Activated T-helper 9 cell treated with anti-CD3 and anti-CD28 coated beads, Interleukin-2, amount 50 U/mL, for 16 hours (primary cell): ENCODE measurements at regions not wholly inside any gene's neighbourhood (a gene's known extent, or its start where the extent isn't known, plus 50 kb on each side); places are given as distances from the start of the nearest gene placed in this dataset.

ENCODE experiments used
- DNase-seq: peaks from one replicate; pipeline ENCODE4 v3.0.0-alpha.2; 2020; ENCODE audit warnings: low read depth

DNA sequence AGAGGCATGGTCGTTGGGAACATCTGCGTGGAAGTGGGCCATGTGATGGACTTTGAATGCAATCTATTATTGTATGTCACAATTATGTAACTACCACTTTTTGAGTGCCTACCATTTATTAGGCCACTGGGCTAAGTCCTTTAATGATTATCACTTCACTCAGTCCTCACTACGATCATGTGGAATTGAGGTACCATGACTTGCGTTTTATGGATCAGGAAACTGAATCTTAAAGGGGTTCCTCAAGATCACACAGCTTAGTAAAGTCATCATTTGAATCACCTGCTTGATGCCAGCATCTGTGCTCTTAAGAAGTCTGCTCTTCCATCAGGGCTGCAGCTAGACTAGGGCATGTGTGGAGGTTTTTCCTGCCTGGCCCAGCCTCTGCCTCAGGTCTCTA is 136.7 kb downstream of the DAD1 start:
- DNase-seq, result no peak

DNA sequence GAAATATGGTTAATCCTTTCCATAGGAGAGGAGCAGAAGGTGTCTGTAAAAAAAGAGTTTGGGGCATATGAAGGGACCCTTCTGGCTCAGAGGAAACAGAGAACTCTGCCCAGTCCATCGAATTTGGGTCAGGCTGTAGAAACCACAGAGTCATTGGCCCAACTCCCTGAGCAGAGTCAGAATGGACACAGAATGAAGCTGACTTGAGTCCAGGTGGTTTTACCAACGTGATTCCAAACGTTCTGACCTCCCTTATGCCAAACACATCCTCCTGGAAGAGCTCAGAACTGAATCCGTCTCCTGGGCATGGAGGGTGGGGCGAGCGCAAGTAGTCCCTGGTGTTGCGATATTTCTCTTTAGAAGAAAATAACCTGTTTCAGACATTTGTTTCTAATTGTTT is 138.8 kb downstream of the DAD1 start:
- no peak for DNase-seq

DNA sequence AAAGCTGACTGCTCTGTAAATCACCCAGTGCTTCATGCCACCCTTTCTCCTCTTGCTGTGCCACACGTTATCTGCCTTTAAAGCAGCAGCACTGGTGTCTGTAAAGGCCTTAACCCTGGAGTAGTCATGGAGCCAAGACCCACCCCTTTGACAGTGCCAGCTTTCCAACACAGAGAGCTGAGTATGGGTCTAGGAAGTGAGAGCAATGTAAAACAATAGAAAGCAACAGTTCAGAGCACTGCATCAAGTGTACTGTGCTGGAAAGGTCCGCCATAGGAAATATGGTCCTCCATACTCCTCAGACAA is 139.5 kb downstream of the DAD1 start:
- no peak for DNase-seq

DNA sequence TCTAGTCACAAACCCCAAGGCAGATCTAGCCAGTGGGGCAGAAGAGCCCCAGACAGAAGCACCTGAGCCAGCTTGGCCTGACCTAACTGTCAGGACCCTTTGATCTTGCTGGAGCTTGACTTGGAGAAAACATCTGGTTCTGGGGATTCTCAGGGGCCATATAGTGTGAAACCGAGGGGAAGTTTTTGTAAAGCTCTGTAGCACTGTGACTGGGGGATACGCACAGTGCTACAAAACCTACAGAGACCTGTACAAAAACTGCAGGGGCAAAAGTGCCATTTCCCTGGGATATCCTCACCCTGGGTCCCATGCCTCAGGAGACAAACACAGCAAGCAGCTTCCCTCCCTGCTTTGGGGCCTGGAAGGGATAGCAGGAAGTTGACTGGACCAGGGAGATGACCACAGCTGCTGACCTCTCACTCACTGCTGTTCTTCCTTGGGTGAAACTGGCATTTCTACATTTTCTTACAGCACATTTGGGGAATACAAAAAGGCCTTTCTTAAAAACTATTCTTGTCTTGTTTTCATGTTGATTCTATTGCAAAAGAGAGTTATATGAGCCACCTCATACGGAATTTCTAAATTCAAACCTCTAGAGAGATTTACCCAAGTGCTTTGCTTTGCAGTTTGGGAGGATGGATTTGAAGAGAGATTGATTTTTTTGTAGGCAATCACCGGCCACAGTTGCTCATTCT is 140.0 kb downstream of the DAD1 start:
- no peak for DNase-seq

DNA sequence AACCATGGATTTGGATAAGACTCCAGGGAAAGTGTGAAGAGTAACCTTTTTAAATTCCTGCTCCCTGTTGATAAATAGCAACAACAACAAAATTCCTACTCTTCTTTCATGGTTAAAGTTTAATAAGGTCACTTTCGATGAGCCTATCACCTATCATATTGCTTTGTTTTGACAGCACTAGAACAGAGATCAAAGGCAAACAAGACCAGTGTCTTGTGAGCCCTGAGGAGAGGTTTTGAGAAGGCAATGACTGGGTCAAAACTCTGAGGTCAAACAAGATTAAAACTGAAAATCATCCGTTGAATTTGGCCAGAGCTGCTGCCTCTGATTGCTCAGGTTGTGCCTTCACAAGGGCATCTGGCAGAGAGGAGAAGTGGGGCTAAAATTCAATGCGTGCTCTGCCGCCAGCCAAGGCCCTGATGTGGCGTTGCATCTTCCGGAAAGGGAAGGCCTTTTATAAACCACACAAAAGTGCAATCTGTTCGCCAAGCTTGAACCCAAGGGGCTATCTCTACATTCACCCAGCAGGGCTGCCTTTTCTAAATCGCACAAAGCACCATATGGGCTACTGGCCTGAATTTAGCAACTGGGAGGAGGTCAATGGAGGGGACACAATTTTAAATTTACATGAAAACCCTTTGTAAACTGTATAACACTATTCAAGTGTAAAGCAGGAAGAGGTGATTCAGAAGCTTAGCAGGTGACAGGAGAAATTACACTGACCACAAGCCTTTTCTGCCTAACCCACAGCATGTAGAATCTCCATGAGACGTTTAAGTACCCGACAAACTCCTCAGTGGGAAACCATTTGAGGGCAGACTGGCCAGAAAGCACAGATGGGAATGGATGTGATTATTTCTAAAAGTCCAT is 140.8 kb downstream of the DAD1 start:
- DNase-seq, result no peak

DNA sequence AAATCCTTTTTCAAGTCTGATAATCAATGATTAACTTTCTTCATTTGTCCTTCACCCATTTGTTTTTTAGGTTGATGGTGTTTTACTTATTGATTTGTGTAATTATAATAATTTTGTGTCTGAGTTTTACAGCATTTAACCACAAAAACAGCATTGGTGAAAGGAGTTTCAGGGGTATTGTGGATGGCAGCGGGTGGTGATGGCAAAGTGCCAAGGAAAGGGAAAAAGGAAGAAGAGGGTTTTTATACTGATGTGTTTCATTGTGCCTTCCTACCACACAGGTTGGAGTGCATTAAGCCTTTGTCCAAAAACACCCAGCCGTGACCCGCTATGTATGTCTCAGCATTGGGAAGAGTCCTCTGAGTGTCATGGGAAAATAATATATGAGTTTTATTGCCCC is 150.3 kb downstream of the DAD1 start:
- DNase-seq, result no peak

DNA sequence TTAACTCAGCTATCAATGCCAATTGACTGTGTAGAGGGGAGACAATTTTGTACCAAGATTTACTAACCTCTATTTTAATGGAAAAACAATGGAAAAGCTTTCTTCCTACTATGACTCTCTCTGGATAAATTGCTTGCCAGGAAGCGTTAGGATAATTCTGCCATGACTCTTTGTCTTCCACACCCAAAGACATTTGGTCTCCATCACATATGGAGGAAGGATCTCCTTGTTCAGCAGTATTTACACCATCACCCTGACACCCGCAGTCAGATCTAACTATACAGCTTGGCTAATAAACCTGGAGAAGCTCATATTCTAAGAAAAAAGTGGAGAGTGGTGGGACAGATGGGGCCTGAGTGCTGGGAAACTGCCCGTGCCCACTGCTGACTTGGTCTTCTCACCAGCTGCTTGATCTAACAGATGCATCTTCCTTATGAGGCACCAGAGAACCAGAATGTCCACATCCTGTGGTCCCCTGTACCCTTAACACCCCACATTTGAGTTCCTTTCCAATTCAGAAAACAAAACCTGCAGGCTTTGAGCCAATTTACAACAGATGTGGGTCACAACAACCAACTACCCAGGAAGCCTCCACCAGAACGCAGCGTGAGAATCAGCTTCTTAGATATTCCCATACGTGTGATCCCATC is 154.0 kb downstream of the DAD1 start:
- DNase-seq, result no peak

DNA sequence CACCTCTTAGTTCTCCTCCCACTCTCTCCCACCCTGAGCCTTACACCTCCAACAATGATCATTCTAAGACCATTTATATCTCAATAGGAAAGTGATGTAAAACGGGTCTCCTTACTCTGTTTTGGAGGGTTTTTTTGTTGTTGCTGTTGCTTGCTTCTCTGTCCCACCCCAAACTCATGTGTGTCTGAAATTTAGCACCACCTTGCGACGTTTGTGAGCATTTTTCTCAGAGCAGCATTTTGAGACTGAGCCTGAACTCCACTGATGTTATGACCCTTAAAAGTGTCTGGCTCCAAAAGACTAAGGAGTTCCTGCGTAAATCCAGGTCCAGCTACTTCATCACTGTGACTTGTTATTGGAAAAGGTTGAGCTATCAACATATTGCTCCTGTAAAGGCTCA is 155.0 kb downstream of the DAD1 start:
- no peak for DNase-seq

DNA sequence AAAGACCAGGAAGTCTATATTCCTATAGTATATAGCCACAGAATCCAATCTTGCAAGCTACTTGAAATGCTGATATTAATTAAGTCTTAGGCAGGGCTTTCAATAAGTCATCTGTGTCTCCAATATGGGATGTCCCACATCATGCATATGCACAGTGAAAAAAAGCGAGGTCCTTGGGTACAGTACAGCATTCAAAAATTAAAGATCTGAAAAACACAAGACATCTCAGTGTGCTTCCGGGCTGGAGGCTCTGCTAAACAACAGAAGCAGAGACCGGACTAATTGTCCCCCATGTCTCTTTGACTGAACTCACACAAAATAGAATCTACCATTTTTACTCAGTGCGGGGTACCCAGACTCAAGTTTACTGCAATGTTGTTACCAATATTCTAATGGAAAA is 156.0 kb downstream of the DAD1 start:
- DNase-seq, result no peak

DNA sequence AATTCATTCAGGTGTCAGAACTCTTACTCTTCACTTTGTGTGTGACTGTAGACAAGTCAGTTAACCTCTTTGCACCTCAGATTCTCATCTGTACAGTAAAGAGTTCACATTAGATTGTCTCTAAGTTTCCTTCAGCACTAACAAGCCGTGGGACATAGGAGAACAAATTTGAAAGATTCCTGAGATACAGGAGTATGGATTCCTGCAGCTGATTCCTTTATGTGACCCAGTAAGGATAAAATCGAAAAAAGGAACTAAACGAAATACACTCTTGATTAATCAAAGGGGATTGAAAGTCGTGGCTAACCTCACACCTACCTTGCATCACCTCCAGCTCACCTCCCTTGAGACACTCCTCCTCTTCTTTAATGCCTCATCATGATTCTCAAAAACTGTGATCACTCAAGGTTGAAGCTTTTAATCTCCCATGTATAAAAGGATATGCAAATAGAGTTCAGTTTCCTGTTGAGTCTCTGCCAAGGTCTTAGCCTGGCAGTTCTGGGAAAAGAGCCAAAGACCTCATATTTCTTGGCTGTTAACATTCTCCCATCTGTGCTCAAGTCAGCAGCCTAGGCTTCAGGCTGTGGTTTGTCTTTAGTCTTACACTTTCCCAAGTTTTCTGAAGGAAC is 156.6 kb downstream of the DAD1 start:
- DNase-seq, result no peak

DNA sequence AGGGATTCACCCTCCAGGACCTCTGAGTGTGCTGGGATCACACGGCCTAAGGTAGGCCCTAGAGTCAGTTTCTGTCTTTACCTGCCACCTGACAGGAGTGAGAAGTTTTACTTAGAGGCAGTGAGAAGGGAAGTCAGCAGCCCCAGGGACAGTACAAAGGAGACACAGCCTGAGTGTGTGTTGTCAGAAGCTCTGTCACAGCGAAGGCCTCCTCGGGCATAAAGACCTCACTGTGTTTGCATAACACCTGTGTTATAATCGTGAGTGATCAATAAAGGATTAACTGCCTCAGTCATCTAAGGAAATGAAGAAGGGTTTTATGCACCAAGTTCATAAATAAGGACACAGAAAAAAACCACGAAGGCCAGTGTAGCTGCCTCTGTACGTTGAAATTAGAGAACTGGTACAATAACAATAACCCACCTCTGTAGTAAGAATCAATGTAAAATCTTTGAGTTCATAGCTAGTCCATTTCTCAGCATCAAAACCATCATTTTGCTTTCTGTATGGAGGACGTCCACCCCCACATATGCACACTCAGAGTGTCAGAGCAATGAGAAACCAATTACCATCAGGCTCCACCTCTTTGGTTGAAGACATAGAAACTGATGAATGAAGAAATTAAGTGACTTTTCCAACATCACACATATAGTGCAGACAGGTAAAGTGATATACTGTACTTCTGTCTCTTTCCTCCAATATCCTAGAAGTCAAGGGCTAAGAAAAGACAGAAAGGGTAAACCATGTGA is 159.3 kb downstream of the DAD1 start:
- no peak for DNase-seq

DNA sequence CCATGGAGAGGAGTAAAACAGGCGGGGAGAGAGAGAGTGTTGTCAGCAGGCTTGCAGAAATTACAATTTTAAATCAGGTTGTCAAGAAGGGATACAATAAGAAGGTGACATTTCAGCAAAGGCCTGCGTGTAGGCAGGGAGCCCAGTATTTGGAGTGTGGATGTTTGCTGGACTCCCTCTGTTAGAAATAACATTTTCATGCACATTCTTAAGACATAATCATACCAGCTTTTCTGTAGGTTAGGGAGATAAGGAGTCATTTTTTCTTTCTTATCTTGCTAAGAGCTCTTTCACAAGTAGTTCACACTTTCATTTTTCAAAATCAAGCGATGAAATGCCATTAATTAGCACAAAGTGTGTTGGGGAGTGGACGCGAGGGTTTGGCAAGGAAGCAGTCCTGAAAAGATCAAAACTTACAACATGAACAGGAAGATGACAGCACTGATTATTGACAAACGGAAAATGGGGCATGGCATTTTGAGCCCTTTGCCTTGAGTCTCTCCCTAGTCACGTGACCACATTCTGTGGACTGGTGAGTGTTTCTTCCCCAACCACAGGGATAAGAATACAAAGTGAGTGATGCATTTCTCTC is 160.2 kb downstream of the DAD1 start:
- DNase-seq, result no peak

DNA sequence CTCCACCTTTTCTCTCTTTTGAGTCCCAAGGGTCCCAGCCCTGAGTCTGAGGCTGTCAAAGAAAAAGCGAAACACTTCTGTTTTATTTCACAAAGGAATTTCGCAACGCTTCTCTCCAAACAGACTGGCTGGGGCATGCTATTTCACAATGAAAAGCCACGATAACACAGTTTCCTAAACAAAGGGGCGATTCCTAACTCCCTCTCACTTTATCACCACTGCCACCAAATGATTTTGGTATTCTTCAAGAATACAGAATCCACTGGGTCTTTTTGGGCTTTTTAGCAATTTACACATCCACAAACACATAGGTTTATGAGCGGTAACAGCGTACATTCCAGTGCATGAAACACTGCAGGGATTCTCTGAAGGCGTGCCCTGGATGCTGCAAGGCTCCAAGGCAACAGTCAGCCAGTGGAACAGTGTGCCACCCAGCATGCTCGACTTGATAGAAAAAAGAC is 161.2 kb downstream of the DAD1 start:
- DNase-seq, result no peak

DNA sequence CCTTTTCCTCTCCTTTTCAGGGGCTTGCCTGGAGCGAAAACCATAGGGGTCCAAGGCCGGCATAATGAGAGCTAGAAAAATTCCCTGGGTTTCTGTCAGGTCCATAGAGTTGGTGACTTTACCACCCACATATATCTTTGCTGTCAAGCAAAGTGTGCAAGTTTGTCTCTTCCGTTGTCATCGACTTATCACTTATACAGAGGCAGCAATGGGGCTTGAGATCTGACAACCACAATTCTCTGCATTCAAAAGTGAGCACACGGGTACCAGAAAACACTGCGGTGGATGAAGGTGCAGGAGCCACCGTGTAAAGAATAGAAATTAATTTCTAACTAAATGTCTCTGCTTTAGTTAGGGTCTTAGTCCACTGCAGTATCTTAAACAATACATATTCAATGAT is 162.3 kb downstream of the DAD1 start:
- DNase-seq, result no peak

DNA sequence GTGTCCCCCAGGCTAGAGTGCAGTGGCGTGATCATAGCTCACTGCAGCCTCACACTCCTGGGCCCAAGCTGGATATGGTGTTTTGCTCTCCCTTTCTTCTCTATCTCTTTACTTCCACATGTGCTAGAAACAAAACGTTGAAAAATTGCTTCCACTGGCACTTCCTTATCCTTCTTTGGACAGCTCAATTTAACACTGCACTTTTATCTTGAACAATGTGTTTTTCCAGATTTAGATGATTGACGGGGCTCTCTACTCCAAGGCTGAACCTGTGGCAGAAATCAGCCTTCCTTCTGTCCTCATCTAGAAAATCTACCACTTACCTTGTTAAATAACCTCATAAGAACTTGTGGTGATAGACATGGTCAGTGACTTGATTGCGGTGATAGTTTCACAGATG is 165.1 kb downstream of the DAD1 start:
- no peak for DNase-seq

DNA sequence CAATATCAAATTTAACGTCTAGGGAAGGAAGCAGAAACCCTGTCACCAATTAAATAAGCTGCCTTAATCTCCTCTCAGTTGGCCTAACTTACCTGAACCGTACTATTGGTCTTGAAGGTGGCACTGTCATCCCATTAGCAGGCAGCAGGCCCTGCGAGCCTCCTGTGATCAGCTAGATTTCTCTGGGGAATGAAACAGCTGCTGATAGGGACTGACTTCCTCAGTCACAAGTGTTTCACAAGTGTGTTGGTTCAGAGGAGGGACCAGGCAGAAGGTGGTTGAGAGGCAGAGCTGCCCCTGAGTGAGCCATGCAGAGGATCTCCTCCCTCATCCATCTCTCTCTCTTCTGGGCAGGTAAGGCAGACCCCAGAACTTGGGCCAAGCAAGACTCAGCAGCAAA is 166.8 kb downstream of the DAD1 start:
- no peak for DNase-seq

DNA sequence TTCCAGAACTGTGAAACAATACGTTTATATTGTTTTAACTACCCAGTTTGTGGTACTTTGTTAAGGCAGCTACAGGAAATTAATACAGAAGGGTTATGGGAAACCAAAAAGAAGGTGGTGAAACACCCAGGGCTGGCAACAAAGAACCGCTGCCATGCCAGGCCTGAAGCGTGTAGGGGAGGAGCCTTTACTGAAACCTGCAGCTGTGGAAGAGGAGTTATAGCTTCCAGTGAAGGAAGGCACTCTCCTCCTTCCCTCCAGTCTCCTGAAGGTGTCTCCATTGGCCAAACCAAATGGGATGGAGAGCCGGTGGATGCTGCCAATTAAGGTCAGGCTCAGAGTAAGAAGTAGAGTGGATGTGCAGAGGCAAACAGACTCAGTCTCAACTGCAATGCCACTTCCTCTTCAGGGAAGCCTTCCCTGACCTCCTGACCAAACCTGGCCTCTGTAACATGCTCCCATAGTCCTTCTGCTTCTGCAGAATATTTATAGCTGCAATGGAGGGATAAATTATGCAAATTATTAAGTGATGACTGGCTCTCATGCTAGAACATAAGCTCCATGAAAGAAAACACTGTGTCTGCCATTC is 168.3 kb downstream of the DAD1 start:
- DNase-seq, result no peak

DNA sequence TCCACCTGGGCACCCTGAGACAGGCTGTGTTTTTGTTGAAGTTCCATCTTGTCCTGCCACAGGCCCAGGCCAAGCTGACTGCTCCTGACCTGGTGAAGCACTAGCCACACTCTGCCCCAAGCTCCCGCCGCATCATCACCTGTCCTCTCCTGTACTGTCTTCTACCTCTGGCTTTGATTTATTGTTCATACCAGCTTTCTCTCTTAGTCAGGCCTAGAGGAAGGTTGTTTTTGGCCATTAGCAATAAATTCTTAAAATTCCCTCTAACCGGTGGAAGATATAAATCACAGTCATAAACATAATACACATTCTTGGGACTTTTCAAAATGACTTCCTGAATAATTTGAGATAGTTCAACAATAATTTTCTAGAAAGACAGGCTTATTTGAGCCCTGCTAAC is 169.4 kb downstream of the DAD1 start:
- no peak for DNase-seq

DNA sequence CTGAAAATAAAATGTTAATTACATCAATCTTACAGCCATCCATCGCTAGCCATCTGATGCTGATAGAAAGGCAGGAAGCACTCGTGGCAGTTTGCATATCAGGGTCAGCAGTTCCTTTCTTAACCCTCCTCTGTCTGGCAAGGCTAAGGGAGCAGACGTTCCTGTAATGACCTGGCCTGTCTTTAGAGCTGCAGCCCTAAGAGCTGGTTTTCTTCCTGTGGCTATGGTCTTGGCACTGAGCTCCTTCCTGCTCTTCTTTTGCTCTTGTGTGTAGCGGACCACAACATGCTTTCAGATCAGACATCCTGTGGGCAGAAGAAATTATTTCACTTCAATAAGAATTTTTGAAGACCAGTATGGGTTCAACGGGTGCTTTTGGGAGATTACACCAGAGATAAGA is 170.4 kb downstream of the DAD1 start:
- no peak for DNase-seq

DNA sequence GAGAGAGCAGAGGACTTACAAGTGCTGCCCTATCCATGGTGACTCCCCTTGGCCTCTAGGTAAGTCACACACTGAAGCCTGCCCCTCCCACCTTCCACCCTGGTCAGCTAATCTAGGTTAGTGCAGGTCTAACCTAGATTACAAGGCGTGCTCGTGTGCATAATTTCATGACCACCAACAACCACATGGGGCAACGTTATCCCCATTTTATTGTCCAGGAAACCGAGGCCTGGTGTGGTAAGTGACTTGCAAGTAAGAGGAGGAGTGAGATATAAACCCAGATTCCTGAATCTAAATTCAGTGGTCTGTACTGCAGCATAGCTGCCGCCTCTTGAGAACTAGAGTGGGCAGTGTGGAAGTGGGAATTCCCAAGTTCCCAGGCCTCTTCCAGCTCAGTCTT is 171.1 kb downstream of the DAD1 start:
- DNase-seq, result no peak

DNA sequence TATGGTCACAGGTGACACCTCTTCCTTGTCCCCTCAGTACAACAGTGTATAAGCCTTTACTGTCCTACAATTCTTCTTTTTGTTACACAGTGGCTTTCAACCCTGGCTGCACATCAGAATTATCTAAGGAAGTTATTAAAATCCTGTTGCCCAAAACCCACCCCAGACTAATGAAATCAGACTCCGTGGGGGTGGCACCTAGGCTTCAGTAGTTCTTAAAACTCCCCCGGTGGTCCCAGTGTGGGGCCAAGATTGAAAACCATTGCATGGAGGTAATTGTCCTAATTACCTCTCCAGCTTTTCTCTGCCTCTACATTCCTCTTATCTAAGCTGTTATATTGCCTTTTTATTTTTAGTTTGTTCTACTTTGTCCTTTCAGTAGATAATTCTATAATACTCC is 172.8 kb downstream of the DAD1 start:
- no peak for DNase-seq
